ENCODE measurements at regions not wholly inside any gene's neighbourhood (a gene's known extent, or its start where the extent isn't known, plus 50 kb on each side); places are given as distances from the start of the nearest gene placed in this dataset.

DNA sequence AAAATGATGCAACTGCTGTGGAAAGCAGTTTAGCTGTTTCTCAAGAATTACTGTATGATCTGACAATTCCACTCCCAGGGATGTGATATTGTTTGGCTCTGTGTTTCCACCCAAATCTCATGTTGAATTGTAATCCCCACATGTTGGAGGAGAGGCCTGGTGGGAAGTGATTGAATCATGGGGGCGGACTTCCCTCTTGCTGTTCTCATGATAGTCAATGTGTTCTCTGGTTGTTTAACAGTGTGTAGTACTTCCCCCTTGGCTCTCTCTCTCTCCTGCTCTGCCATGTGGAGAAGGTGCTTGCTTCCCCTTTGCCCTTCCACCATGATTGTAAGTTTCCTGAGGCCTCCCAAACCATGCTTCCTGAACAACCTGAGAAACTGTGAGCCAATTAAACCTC, 93.4 kb upstream of the CPM start:
- no peak for TF ChIP-seq ISL1 (CRISPR knock-in tag; IDR thresholded peaks at IDR 0.05)
- TF ChIP-seq ZNF565 (CRISPR knock-in tag; conservative IDR thresholded peaks at IDR 0.05; ENCODE audit: low read depth), result no peak
- no peak for TF ChIP-seq TCF4 (CRISPR knock-in tag; IDR thresholded peaks at IDR 0.05; ENCODE audit: borderline replicate concordance)
- no peak for TF ChIP-seq ARNTL (CRISPR knock-in tag; IDR thresholded peaks at IDR 0.05; ENCODE audit: borderline replicate concordance, low read depth)
- no peak for TF ChIP-seq OSR1 (CRISPR knock-in tag; IDR thresholded peaks at IDR 0.05)
- TF ChIP-seq ZNF8 (CRISPR knock-in tag; IDR thresholded peaks at IDR 0.05), result no peak
- TF ChIP-seq SNAI2 (CRISPR knock-in tag; IDR thresholded peaks at IDR 0.05), result no peak
- no peak for TF ChIP-seq PATZ1 (CRISPR knock-in tag; IDR thresholded peaks at IDR 0.05; ENCODE audit: borderline replicate concordance)
- TF ChIP-seq, protein P1, sequence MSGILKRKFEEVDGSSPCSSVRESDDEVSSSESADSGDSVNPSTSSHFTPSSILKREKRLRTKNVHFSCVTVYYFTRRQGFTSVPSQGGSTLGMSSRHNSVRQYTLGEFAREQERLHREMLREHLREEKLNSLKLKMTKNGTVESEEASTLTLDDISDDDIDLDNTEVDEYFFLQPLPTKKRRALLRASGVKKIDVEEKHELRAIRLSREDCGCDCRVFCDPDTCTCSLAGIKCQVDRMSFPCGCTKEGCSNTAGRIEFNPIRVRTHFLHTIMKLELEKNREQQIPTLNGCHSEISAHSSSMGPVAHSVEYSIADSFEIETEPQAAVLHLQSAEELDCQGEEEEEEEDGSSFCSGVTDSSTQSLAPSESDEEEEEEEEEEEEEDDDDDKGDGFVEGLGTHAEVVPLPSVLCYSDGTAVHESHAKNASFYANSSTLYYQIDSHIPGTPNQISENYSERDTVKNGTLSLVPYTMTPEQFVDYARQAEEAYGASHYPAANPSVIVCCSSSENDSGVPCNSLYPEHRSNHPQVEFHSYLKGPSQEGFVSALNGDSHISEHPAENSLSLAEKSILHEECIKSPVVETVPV (CRISPR knock-in tag; IDR thresholded peaks at IDR 0.05), result no peak
- ATAC-seq, result no peak

DNA sequence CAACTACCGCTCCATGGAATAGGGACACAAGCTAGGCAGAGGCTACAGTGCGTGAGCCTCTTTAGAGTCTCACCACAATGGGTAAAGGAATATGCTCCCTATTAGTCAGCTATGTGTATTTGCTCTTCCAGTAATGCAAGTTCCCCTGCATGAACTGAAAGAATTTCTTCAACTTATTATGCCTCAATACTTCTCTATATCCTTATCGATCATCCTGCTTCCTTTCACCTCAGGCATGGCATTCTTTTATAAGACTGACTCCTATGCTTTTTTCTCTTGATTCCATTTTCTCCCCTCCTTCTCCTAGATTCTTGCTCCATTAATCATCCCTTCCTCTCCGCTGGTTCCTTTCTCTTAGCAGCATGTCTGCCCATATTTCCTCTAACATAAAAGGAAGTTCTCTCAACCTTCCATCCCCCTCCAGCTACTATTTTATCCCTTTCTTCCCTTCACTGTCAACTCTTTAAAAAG, 94.5 kb upstream of the CPM start:
- TF ChIP-seq SNAI2 (CRISPR knock-in tag; IDR thresholded peaks at IDR 0.05) (no peak), TOX (CRISPR knock-in tag; IDR thresholded peaks at IDR 0.05; ENCODE audit: borderline replicate concordance) (no peak), ZFP30 (CRISPR knock-in tag; IDR thresholded peaks at IDR 0.05) (no peak), ARNTL (CRISPR knock-in tag; IDR thresholded peaks at IDR 0.05; ENCODE audit: borderline replicate concordance, low read depth) (no peak), ZFP3 (CRISPR knock-in tag; IDR thresholded peaks at IDR 0.05) (no peak), ZC3H10 (CRISPR knock-in tag; IDR thresholded peaks at IDR 0.05) (no peak), ESRRG (CRISPR knock-in tag; IDR thresholded peaks at IDR 0.05) (no peak), PPARA (CRISPR knock-in tag; IDR thresholded peaks at IDR 0.05; ENCODE audit: borderline replicate concordance) (no peak), RARB (CRISPR knock-in tag; IDR thresholded peaks at IDR 0.05) (no peak), ZNF8 (CRISPR knock-in tag; IDR thresholded peaks at IDR 0.05) (no peak)
- TF ChIP-seq, protein P1 (CRISPR knock-in tag; IDR thresholded peaks at IDR 0.05), result no peak
- TF ChIP-seq, protein P2, sequence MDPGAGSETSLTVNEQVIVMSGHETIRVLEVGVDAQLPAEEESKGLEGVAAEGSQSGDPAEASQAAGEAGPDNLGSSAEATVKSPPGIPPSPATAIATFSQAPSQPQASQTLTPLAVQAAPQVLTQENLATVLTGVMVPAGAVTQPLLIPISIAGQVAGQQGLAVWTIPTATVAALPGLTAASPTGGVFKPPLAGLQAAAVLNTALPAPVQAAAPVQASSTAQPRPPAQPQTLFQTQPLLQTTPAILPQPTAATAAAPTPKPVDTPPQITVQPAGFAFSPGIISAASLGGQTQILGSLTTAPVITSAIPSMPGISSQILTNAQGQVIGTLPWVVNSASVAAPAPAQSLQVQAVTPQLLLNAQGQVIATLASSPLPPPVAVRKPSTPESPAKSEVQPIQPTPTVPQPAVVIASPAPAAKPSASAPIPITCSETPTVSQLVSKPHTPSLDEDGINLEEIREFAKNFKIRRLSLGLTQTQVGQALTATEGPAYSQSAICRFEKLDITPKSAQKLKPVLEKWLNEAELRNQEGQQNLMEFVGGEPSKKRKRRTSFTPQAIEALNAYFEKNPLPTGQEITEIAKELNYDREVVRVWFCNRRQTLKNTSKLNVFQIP (CRISPR knock-in tag; IDR thresholded peaks at IDR 0.05; ENCODE audit: borderline replicate concordance, low read depth), result no peak
- peak; percentile 35; the same call in 2 of the 3 replicates for ATAC-seq

DNA sequence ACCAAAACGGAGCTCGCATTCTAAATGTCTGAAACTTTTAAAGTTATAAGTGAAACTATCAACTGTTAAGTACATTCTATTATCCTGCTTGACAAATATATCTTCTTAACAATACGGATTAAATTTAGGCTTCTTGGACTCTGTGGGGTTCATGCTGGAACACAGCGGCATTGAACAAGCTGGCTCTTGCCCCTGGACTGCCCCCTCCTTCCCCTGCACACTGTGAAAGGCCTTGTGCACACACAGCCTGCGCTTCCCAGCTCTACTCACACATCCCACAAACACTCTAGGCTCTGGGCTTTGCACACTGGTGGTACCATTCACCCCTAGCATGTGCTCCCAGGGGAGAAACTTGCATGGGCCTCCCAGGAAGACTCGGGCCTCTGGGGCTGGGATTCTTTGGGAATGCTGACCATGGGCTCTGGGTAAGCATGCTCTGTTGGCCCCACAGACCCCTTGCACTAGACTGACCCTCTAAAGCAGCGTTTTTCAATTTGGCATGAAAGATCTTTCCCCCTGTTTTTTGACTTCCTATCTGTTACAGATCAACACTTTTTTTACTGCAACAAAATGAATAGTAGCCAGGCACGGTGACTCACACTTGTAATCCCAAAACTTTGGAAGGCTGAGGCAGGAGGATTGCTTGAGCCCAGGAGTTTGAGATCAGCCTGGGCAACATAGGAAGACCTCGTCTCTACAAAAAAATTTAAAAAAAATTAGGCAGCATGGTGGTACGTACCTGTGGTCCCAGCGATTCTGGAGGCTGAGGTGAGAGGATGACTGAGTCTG, 96.2 kb upstream of the CPM start:
- no peak for TF ChIP-seq ARNTL (CRISPR knock-in tag; IDR thresholded peaks at IDR 0.05; ENCODE audit: borderline replicate concordance, low read depth)
- TF ChIP-seq SNAI2 (CRISPR knock-in tag; IDR thresholded peaks at IDR 0.05), result no peak
- TF ChIP-seq ZNF565 (CRISPR knock-in tag; conservative IDR thresholded peaks at IDR 0.05; ENCODE audit: low read depth), result no peak
- no peak for TF ChIP-seq ZFP30 (CRISPR knock-in tag; IDR thresholded peaks at IDR 0.05)
- TF ChIP-seq BACH2 (CRISPR knock-in tag; IDR thresholded peaks at IDR 0.05; ENCODE audit: borderline replicate concordance), result no peak
- ATAC-seq, result peak; percentile 45; the same call in 2 of the 3 replicates

DNA sequence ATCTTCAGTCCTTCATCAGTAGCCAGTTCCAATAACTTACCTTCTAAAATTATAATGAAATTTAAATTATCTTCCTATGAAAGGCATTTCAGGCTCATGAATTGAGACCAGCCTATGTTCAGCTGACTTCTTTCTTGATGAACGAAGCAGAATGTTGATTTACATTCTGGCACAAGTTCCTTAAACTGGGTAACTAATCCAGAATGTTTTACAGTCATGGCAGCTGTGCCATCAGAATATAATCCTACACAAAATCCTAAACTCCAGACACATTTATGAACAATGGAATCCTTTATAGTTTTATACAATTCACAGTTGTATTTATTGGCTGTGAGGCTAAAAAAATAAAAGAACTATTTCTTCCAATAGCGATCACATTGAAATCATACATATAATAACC, 97.3 kb upstream of the CPM start:
- no peak for ATAC-seq
- no peak for TF ChIP-seq ZFP3 (CRISPR knock-in tag; IDR thresholded peaks at IDR 0.05)
- TF ChIP-seq, protein P1 (CRISPR knock-in tag; IDR thresholded peaks at IDR 0.05), result no peak
- TF ChIP-seq ZFP30 (CRISPR knock-in tag; IDR thresholded peaks at IDR 0.05), result no peak
- TF ChIP-seq ESRRG (CRISPR knock-in tag; IDR thresholded peaks at IDR 0.05), result no peak
- no peak for TF ChIP-seq TCF4 (CRISPR knock-in tag; IDR thresholded peaks at IDR 0.05; ENCODE audit: borderline replicate concordance)
- no peak for TF ChIP-seq CSDC2 (CRISPR knock-in tag; IDR thresholded peaks at IDR 0.05)
- TF ChIP-seq PPARA (CRISPR knock-in tag; IDR thresholded peaks at IDR 0.05; ENCODE audit: borderline replicate concordance), result no peak
